T-helper 9 cell (primary cell): ENCODE measurements at regions not wholly inside any gene's neighbourhood (a gene's known extent, or its start where the extent isn't known, plus 50 kb on each side); places are given as distances from the start of the nearest gene placed in this dataset.
A peak's percentile ranks its signal among the peaks of the same experiment; 100 is the strongest.

Source experiments
- DNase-seq: peaks from one replicate; pipeline ENCODE4 v3.0.0-alpha.2; 2020

GRCh38 chr20:43863821-43864544, 50.7 kb upstream of the TOX2 start:
- no peak for DNase-seq

GRCh38 chr20:43863330-43863729, 51.3 kb upstream of the TOX2 start:
- DNase-seq: no peak

- DNase-seq: no peak
These were observed 52.2 kb upstream of the TOX2 start for GRCh38 chr20:43862438-43862837.

DNA sequence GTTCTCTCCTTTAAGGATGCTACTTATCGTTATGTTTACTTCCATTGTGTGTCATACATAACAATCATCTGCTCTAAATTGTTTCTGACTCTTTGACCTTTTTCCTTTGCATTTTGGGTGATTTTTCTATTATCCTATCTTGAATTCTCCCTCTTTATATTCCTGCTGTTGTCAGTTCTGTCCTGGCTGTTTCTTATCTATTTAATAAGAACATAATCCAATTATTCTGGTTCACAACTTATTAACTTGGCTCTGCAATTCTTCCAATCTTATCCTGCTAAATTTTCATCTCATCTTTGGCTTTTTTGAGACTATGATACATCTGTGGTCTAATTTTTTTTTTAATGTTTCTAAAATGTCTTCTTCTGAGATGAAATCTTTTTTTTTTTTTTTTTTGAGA, 54.7 kb upstream of the TOX2 start:
- no peak for DNase-seq

- no peak for DNase-seq
These were observed 56.7 kb upstream of the TOX2 start for GRCh38 chr20:43857932-43858331.

DNA sequence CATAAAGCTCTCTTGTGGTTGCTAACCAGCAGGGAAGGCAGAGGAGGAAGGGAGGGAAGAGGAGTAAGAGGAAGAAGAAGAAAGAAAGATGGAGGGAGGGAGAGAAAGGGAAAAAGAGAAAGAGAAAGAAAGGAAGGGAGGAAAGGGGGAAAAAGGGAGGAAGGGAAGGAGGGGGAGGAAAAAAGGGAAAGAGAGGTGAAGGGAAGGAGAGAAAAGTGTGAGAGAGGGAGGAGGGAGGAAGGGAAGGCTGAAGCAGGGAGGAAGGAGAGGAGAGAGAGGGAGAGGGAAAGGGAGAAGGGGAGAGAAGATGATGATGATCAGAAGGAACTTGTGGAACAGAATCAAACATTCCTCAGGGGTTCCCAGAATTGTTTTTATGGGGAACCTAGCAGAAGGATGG, 57.5 kb upstream of the TOX2 start:
- DNase-seq: no peak

GRCh38 chr20:43855803-43856202, 58.8 kb upstream of the TOX2 start:
- no peak for DNase-seq

DNA sequence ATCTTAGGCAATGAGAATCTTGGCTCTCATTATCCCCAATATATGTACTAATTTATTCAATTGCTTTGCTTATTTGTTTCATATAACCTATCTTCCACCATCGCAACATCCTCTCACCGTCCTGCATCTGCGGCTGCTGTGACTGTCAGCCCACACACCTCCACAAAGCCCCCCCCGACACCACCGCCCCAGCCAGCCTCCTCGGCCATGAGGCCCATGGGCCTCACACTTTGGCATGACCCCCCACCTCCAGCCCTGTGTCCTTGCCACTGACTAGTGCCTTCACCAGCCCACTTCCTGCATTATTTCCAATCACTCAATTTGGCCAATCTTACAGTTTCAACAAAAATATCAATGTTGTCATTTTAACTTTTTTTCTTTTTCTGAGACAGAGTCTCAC, 60.7 kb upstream of the TOX2 start:
- DNase-seq: no peak

DNA sequence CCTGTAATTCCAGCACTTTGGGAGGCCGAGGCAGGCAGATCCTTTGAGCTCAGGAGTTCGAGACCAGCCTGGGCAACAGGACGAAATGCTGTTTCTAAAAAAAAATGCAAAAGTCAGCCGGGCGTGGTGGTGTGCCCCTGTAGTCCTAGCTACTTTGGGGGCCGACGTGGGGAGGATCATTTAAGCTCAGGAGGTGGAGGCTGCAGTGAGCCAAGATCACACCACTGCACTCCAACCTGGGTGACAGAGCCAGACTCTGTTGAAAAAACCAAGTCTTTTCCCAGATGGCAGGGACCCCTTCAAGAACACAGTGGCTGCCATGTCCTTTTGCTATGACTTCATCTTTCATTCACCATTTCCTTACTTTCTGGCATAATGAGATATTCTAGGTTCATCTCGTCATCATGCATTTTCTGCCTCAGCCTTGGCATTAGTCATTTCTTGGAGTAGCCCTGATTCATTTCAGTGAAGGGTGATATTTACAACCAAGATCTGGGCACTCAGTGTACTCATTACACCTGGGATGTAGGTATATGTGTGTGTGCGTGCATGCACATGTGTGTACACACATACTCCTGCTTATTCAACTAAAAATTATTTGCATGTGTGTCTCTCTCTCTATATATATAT, 61.4 kb upstream of the TOX2 start:
- no peak for DNase-seq

GRCh38 chr20:43849496-43850186, 65.0 kb upstream of the TOX2 start:
- no peak for DNase-seq

- no peak for DNase-seq
These were observed 68.1 kb upstream of the TOX2 start for GRCh38 chr20:43846516-43846905.

DNA sequence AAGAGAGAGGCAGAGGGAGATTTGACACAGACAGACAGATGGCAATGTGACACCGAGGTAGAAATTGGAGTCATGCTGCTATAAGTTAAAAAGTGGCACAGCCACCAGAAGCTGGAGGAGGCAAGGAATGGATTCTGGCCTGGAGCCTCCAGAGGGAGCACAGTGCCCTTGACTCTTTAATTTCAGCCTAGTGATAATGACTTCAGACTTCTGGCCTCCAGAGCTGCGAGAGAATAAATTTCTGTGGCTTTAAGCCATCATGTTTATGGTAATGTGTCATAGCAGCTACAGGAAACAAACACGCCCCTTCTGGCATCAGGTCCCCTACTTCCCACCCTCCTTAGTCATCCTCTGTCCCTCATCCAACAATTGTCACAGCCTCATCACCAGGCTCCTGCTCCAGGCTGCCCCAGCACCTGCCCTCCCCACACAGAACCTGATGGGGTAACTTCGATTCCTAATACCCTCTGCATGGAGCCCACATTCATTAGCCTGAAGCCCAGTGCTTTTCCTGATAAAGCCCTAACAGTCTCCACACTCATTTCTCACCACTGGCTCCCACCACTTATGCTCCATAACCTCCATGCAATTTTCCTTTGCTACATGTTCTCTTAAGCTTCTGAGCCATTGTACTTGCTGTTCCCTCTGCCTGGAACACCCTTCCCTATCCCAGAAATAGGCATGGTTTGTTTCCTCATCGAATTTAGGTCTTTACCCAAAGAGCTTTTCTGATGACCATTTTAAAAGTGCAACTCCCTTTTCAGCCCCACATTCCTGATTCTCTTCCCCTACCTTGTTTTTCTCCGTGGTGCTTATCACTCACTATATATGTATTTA, 69.7 kb upstream of the TOX2 start:
- no peak for DNase-seq

DNA sequence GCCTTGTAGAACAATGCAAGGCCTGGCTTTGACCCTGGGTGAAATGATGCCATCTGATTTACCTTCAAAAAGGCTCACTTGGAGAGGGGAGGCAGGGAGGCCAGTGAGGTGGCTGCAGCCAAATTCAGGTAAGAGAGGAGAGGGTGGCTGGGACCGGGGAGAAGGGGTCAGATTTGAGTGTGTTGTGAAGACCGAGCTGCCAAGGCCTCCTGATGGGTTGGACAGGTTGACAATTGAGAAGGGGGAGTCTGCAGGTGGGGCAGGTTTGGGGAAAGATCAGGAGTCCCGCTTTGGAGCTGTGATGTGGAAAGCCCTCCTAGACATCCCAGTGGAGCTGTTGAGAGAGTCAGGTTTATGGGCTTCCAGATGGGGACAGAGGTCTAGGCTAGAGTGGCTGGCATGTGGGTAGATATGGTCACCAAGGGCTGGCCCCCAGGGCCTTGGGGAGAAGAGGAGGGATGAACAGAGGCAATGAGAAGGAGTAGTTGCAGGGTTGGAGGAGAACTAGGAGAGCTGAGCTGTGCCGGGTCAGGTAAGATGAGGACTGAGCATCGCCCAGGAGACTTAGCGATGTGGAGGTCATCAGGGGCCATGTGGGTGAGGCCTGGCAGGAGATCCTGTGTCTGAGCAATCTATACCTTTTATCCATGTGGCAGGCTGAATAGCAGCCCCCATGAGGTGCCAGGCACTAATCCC, 70.5 kb upstream of the TOX2 start:
- DNase-seq: no peak

GRCh38 chr20:43843096-43843964, 71.3 kb upstream of the TOX2 start:
- DNase-seq: no peak

GRCh38 chr20:43842126-43843020, 72.3 kb upstream of the TOX2 start:
- no peak for DNase-seq

DNA sequence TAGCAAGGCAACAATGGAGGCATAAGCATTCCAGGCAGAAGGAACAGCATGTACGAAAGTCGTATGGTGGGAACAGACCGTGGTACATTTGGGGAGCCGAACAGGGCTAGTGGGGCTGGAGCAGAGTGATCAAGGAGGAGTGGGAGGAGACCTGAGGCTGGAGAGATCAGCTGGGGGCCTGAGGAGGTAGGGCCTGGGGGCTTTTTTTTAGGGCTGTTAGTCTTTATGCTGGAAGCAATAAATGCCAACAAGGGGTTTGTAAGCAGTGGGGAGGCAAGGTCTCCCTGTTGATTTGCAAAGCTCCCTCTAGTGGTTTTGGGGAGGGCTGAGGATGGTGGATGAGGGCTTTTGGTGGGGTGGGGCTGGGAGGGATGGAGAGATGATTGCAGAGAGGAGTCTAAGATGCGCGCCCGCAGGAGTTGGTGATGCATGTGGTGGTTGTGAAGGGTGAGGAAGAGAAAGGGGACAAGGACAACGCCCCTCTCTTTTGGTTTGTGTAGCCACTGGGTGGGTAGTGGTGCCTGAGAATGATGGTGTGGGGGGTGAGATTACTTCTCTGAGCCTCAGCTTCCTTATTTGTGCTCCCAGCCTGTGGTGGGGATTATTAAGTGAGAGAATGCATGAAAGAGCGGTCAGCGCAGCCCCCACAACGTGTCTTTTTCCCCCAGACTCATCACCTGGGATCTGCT, 74.1 kb upstream of the TOX2 start:
- DNase-seq: peak; percentile 6

DNA sequence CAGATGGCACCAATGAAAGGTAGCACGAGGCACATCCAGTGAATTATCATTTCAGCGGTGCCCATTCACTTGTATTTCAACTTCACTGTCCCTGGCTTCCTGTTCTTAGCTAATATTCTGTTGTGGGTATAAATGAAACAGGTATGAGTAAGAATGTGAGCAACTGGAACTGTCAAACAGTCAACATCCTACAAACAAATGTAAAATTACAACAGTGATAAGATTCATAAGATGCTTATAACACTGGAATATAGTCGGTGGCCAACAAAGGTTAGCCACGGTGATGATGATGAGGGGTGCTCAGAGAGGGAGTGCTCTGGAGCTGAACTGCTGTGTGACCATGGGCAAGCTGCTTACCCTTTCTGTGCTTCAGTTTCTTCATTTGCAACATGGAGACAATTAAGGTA, 74.9 kb upstream of the TOX2 start:
- DNase-seq: no peak

DNA sequence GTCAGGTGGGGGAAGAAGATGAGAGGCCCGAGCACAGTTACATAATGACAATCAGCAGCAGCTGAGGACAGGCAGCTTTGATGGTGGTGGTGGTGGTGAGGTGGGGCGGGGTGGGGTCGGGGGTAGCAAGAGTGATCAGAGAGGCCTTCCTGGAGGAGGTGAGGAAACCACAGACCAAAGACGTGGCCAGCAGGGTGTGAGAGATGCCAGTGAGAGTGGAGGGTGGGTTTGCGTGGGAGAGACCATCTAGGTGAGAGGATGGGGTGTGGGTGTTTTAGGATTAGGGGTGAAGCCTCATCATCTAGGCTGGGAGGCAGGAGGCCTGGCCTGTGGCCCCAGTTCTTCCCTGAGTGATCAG, 76.0 kb upstream of the TOX2 start:
- no peak for DNase-seq

DNA sequence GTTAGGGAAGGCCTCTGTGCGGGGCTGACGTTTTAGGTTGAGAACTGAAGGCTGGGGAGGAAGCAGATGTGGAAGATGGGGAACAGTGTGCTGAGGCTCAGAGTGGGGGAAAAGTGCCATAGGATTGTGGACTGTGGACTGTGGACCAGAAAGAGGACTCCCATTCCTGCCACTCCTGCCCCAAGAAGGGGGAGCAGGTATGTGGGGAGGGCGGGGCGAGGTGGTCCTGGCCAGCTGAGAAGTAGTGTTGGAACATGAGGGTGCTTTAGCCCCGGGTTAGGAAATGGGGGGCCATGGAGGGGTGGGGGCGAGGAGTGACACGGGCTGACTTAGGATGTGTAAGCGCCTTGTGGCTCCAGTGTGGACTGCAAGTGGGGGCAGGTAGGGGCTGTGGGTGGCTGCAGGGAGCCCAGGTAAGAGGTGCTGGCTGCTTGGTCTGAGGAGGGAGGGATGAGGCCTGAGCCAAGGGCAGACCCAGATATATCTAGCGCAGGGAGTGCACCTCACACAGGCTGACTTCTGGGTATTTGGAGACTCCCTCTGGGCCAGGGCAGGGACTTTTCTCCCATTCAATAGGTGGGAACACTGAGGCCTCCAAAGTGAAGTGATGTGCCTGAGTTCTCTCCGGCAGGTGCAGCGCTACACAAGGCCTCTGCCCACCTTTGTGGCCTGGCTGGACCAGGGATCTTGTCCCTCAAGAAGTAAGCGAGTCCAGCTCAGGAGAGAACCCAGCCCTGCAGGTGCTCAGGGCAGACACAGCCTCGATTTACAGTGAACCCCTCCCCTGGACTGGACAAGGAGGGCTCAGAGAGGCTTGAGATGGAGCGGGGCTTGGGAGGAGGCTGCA, 76.6 kb upstream of the TOX2 start:
- DNase-seq: no peak
